ENCODE measurements at regions not wholly inside any gene's neighbourhood (a gene's known extent, or its start where the extent isn't known, plus 50 kb on each side); places are given as distances from the start of the nearest gene placed in this dataset.

DNA sequence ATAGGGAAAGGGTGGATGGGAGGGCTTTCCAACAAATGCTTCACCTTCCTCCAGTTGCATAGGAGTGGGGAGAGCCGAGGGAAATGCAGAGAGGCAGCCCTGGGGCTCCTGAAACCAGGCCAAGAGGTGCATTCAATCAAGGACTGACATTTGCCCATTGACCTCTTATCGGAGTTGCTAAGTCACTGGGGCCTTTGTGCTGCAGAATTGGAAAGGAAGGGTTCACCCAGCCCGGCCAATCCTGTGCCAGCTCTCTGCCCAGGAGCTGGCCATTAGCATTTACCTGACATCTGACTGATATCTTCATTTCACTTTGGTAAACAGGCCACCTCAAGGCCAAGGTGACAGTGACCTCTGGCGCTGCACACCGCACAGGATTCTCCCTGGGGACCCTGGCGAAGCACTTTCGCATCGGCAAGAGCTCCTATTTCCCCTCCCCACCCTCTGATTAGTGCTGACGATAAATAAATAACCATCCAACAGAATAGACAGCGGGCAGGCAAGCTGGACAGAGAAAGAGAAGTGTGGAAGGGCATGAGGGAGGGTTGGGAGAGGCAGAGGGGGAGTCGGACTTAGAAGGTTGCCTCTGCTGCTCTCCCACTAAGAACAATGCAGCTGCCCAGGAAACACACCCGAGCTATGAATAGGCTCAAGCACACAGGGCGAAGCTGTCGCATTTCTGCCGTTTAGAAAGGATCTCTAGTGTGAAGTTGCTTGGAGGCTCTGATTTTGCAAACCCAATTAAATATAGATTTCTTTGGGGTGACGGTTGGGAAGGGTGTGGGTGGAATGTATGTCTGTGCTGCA, 57.0 kb upstream of the BOD1 start:
- Histone ChIP-seq H3K4me3 (no peak overlapping the region), H3K27me3 (ENCODE audit: control insufficient read depth in 3 of 3, insufficient read depth in 3 of 3, low read length in 2 of 3) (peaks cover 0 to 5% (median 0%) of the 10 kb centered on the region in 3 donors), H3K36me3 (ENCODE audit: control insufficient read depth in 4 of 4, insufficient read depth in 4 of 4, low read length in 4 of 4) (no peaks in the 10 kb centered on the region), H3K27ac (ENCODE audit: low read depth in 1 of 2, low read length in 1 of 2) (no peak overlapping the region), H3K9ac (ENCODE audit: insufficient read depth in 1 of 2, low read length in 2 of 2) (no peak overlapping the region), H3K4me1 (ENCODE audit: control insufficient read depth in 5 of 5, insufficient read depth in 5 of 5, low read length in 5 of 5) (peaks cover 0 to 8% (median 0%) of the 10 kb centered on the region in 5 donors), H3K9me3 (ENCODE audit: control insufficient read depth in 4 of 4, insufficient read depth in 3 of 4, low read length in 3 of 4) (peaks cover 0 to 3% (median 2%) of the 10 kb centered on the region in 4 donors)
- no peak for ATAC-seq (ENCODE audit: insufficient read depth, low FRiP score)
- no peak for DNase-seq
- TF ChIP-seq, protein P1, sequence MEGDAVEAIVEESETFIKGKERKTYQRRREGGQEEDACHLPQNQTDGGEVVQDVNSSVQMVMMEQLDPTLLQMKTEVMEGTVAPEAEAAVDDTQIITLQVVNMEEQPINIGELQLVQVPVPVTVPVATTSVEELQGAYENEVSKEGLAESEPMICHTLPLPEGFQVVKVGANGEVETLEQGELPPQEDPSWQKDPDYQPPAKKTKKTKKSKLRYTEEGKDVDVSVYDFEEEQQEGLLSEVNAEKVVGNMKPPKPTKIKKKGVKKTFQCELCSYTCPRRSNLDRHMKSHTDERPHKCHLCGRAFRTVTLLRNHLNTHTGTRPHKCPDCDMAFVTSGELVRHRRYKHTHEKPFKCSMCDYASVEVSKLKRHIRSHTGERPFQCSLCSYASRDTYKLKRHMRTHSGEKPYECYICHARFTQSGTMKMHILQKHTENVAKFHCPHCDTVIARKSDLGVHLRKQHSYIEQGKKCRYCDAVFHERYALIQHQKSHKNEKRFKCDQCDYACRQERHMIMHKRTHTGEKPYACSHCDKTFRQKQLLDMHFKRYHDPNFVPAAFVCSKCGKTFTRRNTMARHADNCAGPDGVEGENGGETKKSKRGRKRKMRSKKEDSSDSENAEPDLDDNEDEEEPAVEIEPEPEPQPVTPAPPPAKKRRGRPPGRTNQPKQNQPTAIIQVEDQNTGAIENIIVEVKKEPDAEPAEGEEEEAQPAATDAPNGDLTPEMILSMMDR (IDR thresholded peaks at IDR 0.05; ENCODE audit: control extremely low read depth, extremely low read depth) = no peak
- WGBS, 2 donors = 62 to 73% methylated on average over 16 of the region's 16 CpGs

DNA sequence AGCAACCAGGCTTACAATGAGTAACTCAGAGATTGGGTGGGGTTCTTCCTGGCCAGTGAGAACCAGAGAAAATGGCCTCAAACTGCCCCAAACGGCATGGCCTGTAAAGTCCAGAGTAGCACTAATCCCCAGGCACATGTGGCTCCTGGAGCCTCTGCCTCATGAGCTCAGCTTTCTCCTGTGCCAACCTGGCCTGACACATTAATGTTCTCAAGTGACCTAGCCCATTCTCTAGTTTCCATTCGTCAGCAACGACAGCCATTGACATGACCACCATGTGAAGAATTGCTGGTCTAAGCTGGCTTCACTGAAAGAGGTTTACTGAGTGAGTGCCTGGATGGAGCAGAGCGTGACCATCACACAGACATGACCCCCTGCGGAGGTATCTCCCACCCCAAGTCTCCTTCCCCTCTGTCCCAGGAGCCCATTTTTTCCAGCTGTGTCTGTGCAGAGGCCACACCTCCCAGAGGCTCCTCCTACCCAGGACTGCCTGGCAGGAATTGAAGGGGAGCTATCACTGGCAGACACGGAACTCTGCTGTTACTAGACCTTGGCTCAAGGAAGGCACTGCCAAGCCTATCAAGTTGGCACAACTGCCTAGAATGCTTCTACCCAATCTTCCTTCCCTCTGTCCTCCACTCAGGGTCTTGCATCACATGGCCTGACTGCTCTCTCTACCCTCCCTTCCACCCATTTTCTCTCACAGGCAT, 59.0 kb upstream of the BOD1 start:
- 92 to 99% methylated on average over 6 of the region's 6 CpGs for WGBS, 2 donors
- Histone ChIP-seq H3K27ac (ENCODE audit: low read depth in 1 of 2, low read length in 1 of 2) (no peak overlapping the region), H3K4me3 (no peak overlapping the region), H3K36me3 (ENCODE audit: control insufficient read depth in 4 of 4, insufficient read depth in 4 of 4, low read length in 4 of 4) (no peaks in the 10 kb centered on the region), H3K27me3 (ENCODE audit: control insufficient read depth in 3 of 3, insufficient read depth in 3 of 3, low read length in 2 of 3) (peaks cover 0 to 5% (median 0%) of the 10 kb centered on the region in 3 donors), H3K9me3 (ENCODE audit: control insufficient read depth in 4 of 4, insufficient read depth in 3 of 4, low read length in 3 of 4) (peaks cover 0 to 3% (median 2%) of the 10 kb centered on the region in 4 donors), H3K9ac (ENCODE audit: insufficient read depth in 1 of 2, low read length in 2 of 2) (no peak overlapping the region), H3K4me1 (ENCODE audit: control insufficient read depth in 5 of 5, insufficient read depth in 5 of 5, low read length in 5 of 5) (peaks cover 0 to 11% (median 0%) of the 10 kb centered on the region in 5 donors)
- TF ChIP-seq, protein P1 (IDR thresholded peaks at IDR 0.05; ENCODE audit: control extremely low read depth, extremely low read depth) = no peak
- ATAC-seq (ENCODE audit: insufficient read depth, low FRiP score) (no peak), DNase-seq (no peak)

DNA sequence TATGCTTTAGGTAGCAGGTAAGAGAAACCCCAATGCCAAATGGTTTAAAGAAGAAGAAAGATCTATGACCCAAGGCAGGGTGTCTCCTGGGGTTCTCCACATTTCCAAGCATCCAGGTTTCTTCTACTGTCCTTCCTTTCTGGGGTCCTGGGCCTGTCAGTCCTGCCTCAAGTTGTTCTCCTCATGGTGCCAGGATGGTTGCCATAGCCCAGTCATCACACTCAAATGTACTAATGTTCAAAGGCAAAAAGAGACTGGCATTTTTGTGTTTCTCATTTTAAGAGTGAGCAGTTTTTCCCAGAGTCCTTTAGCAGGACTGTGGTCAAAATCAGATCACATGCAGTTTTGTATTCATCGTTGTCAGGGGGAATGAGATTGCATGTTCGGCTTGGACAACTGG, 59.9 kb upstream of the BOD1 start:
- Histone ChIP-seq H3K36me3 (ENCODE audit: control insufficient read depth in 4 of 4, insufficient read depth in 4 of 4, low read length in 4 of 4) (no peaks in the 10 kb centered on the region), H3K27me3 (ENCODE audit: control insufficient read depth in 3 of 3, insufficient read depth in 3 of 3, low read length in 2 of 3) (peaks cover 0 to 5% (median 0%) of the 10 kb centered on the region in 3 donors), H3K9me3 (ENCODE audit: control insufficient read depth in 4 of 4, insufficient read depth in 3 of 4, low read length in 3 of 4) (peaks cover 0 to 3% (median 2%) of the 10 kb centered on the region in 4 donors), H3K4me3 (no peak overlapping the region), H3K4me1 (ENCODE audit: control insufficient read depth in 5 of 5, insufficient read depth in 5 of 5, low read length in 5 of 5) (peaks cover 0 to 8% (median 0%) of the 10 kb centered on the region in 5 donors), H3K9ac (ENCODE audit: insufficient read depth in 1 of 2, low read length in 2 of 2) (no peak overlapping the region), H3K27ac (ENCODE audit: low read depth in 1 of 2, low read length in 1 of 2) (no peak overlapping the region)
- DNase-seq (no peak), ATAC-seq (ENCODE audit: insufficient read depth, low FRiP score) (no peak)
- TF ChIP-seq, protein P1 (IDR thresholded peaks at IDR 0.05; ENCODE audit: control extremely low read depth, extremely low read depth) = no peak
- WGBS, 2 donors = 94 to 97% methylated on average over 2 of the region's 2 CpGs

Measured in lung (tissue), 11 donors.